RWPE2 (cell line): ENCODE measurements at regions not wholly inside any gene's neighbourhood (a gene's known extent, or its start where the extent isn't known, plus 50 kb on each side); places are given as distances from the start of the nearest gene placed in this dataset.

Experiments
- ATAC-seq: fragments of 200-7000 bp; cut with Tn5 transposase; 3 replicates; pipeline ENCODE4 v1.9.1; 2021; ENCODE audit warnings: low read depth
- DNase-seq: peaks from one replicate; pipeline ENCODE4 v3.0.0-alpha.2; 2020; ENCODE audit warnings: low spot score
- H3K27ac ChIP-seq: fragments of 450-650 bp; 2 replicates; pipeline ENCODE4 v1.5.1; 2017; ENCODE audit warnings: mild to moderate bottlenecking; ENCODE audit not compliant: poor library complexity, severe bottlenecking
- H3K27me3 ChIP-seq: fragments of 250-450 bp; sonication (Bioruptor Pico); 2 replicates; pipeline ENCODE4 v1.5.1; 2021; ENCODE audit warnings: mild to moderate bottlenecking, moderate library complexity; ENCODE audit not compliant: insufficient read depth, poor library complexity, severe bottlenecking
- H3K36me3 ChIP-seq: fragments of 250-450 bp; sonication (Bioruptor Pico); 2 replicates; pipeline ENCODE4 v1.5.1; 2020; ENCODE audit warnings: low read depth, mild to moderate bottlenecking, moderate library complexity
- H3K4me1 ChIP-seq: fragments of 250-450 bp; sonication (Bioruptor Pico); 2 replicates; pipeline ENCODE4 v1.5.1; 2021; ENCODE audit warnings: mild to moderate bottlenecking, moderate library complexity; ENCODE audit not compliant: insufficient read depth, poor library complexity, severe bottlenecking
- H3K4me3 ChIP-seq: fragments of 250-450 bp; sonication (Bioruptor Pico); 2 replicates; pipeline ENCODE4 v1.5.1; 2021; ENCODE audit warnings: mild to moderate bottlenecking, moderate library complexity; ENCODE audit not compliant: severe bottlenecking
- H3K9me3 ChIP-seq: fragments of 250-450 bp; sonication (Bioruptor Pico); 2 replicates; pipeline ENCODE4 v1.5.1; 2021; ENCODE audit warnings: mild to moderate bottlenecking, moderate library complexity; ENCODE audit not compliant: severe bottlenecking
- CTCF ChIP-seq: fragments of 450-650 bp; IDR thresholded peaks from one replicate; pipeline ENCODE4 v1.5.1; 2017; ENCODE audit warnings: mild to moderate bottlenecking, moderate library complexity; ENCODE audit not compliant: poor library complexity, severe bottlenecking

DNA sequence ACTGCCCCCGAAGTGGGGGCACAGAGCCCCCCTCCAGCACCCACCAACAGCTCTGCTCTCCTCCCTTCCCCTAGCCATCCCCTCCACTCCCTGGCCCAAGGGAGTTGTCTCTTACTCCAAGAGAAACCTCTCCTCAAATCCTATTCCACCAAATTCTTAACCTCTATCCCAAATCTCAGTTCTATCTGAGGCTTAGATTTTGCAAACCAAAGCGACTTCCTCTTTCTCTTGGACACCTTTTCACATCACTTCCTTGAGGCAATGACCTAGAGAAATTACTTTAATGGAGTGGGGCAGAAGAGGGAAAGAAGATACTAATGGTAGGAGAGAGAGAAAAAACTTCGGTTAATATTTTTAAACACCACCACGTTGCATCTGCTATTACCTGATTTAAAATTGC lies 167.2 kb downstream of the SS18 start:
- no peak for DNase-seq
- ATAC-seq = no peak
- H3K4me1 ChIP-seq = no peaks in the 10 kb centered on the region
- TF ChIP-seq CTCF = no peak
- no peak overlapping the region for H3K27ac ChIP-seq
- H3K36me3 ChIP-seq = no peaks in the 10 kb centered on the region
- H3K9me3 ChIP-seq = no peaks in the 10 kb centered on the region
- no peak overlapping the region for H3K4me3 ChIP-seq
- H3K27me3 ChIP-seq = no peaks in the 10 kb centered on the region

- H3K27me3 ChIP-seq = no peaks in the 10 kb centered on the region
- peak; percentile 38; the same call in 1 of the 3 replicates for ATAC-seq
- peak; percentile 58 for TF ChIP-seq CTCF
- no peak for DNase-seq
- no peak overlapping the region for H3K4me3 ChIP-seq
- H3K9me3 ChIP-seq = no peaks in the 10 kb centered on the region
- no peaks in the 10 kb centered on the region for H3K4me1 ChIP-seq
- no peaks in the 10 kb centered on the region for H3K36me3 ChIP-seq
- H3K27ac ChIP-seq = no peak overlapping the region
Observed at GRCh38 chr18:25921677-25922421, 168.6 kb downstream of the SS18 start.

DNA sequence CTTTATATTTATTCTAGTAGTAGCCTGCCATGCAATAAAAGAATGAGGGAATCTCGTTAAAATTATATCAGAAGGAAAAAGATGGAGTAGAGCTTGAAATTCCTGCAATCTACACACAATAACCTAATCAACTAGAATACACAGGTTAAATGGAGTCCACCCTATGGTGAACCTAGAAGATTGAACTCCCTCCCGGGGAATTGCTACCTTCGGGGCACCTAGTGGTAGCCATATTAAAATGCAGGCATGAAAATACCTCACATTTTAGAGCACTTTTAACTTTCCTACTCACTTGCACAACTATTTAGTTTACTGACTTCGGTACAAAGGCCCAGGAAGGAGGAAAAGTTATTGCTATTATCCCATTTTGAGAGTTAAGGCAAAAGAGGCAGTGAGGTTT lies 174.5 kb downstream of the SS18 start:
- Histone ChIP-seq H3K4me1 (no peaks in the 10 kb centered on the region), H3K27ac (no peak overlapping the region), H3K4me3 (no peak overlapping the region), H3K27me3 (no peaks in the 10 kb centered on the region), H3K9me3 (no peaks in the 10 kb centered on the region), H3K36me3 (no peaks in the 10 kb centered on the region)
- no peak for DNase-seq
- ATAC-seq = no peak
- no peak for TF ChIP-seq CTCF

GRCh38 chr18:25898965-25899364 lies 191.4 kb downstream of the SS18 start:
- H3K36me3 ChIP-seq = no peaks in the 10 kb centered on the region
- DNase-seq (no peak), ATAC-seq (no peak)
- H3K4me1 ChIP-seq = no peaks in the 10 kb centered on the region
- TF ChIP-seq CTCF = no peak
- no peak overlapping the region for H3K4me3 ChIP-seq
- H3K27me3 ChIP-seq = peaks cover 6% of the 10 kb centered on the region
- H3K9me3 ChIP-seq = no peaks in the 10 kb centered on the region
- no peak overlapping the region for H3K27ac ChIP-seq

GRCh38 chr18:25896956-25897355 lies 193.5 kb downstream of the SS18 start:
- H3K27ac ChIP-seq = no peak overlapping the region
- no peak for TF ChIP-seq CTCF
- no peaks in the 10 kb centered on the region for H3K4me1 ChIP-seq
- H3K4me3 ChIP-seq = no peak overlapping the region
- ATAC-seq = no peak
- peaks cover 6% of the 10 kb centered on the region for H3K27me3 ChIP-seq
- no peaks in the 10 kb centered on the region for H3K36me3 ChIP-seq
- no peaks in the 10 kb centered on the region for H3K9me3 ChIP-seq
- DNase-seq = no peak
